Activated T-helper 1 cell treated with anti-CD3 and anti-CD28 coated beads, Interleukin-2, amount 50 U/mL, for 16 hours (primary cell): ENCODE measurements at regions not wholly inside any gene's neighbourhood (a gene's known extent, or its start where the extent isn't known, plus 50 kb on each side); places are given as distances from the start of the nearest gene placed in this dataset.

Experiments
- DNase-seq, 2 donors: peaks; one replicate each; pipeline ENCODE4 v3.0.0-alpha.2; 2020; ENCODE audit warnings: low read depth in 1 of 2, low spot score in 1 of 2

- no peak for DNase-seq
Observed at GRCh38 chr2:238576674-238577073, 149.9 kb downstream of the ASB1 start.

GRCh38 chr2:238578256-238578655 is 151.5 kb downstream of the ASB1 start:
- no peak for DNase-seq

GRCh38 chr2:238580486-238580885 is 153.8 kb downstream of the ASB1 start:
- DNase-seq = no peak

- no peak for DNase-seq
Observed at GRCh38 chr2:238581126-238581525, 154.4 kb downstream of the ASB1 start.

GRCh38 chr2:238582159-238582558 is 155.4 kb downstream of the ASB1 start:
- no peak for DNase-seq

- no peak for DNase-seq
Observed at GRCh38 chr2:238584617-238585016, 157.9 kb downstream of the ASB1 start.

GRCh38 chr2:238585836-238586821 is 159.4 kb downstream of the ASB1 start:
- DNase-seq = no peak

- DNase-seq = no peak
Observed at GRCh38 chr2:238586931-238587775, 160.4 kb downstream of the ASB1 start.

- no peak for DNase-seq
Observed at GRCh38 chr2:238587776-238588660, 161.3 kb downstream of the ASB1 start.

GRCh38 chr2:238589591-238590460 is 163.1 kb downstream of the ASB1 start:
- DNase-seq = no peak

- no peak for DNase-seq
Observed at GRCh38 chr2:238591732-238592131, 165.0 kb downstream of the ASB1 start.

GRCh38 chr2:238593236-238593635 is 166.5 kb downstream of the ASB1 start:
- no peak for DNase-seq

- no peak for DNase-seq
Observed at GRCh38 chr2:238593678-238594077, 167.0 kb downstream of the ASB1 start.

GRCh38 chr2:238594796-238595749 is 168.3 kb downstream of the ASB1 start:
- DNase-seq = no peak

GRCh38 chr2:238595750-238596570 is 169.2 kb downstream of the ASB1 start:
- no peak for DNase-seq

- no peak for DNase-seq
Observed at GRCh38 chr2:238596571-238597551, 170.1 kb downstream of the ASB1 start.
